GM13976 (cell line): ENCODE measurements at regions not wholly inside any gene's neighbourhood (a gene's known extent, or its start where the extent isn't known, plus 50 kb on each side); places are given as distances from the start of the nearest gene placed in this dataset.

Source experiments
- DNase-seq: peaks from one replicate; pipeline ENCODE4 v3.0.0; 2012; ENCODE audit warnings: low spot score
- in situ Hi-C: fragments of 300-500 bp; cut with MboI; formaldehyde crosslinking; loops from one replicate; pipeline ENCODE4 v1.12.0; 2022; ENCODE audit warnings: low sequenced_read_pairs, mixed read lengths, inconsistent platforms; ENCODE audit not compliant: unreplicated experiment
- TF ChIP-seq, protein P1 (sequence below): IDR thresholded peaks from 2 replicates; pipeline ENCODE4 v1.5.1; 2012; ENCODE audit warnings: borderline replicate concordance, mild to moderate bottlenecking; ENCODE audit not compliant: insufficient read depth; ENCODE audit errors: extremely low read depth, missing control alignments, control extremely low read depth

GRCh38 chr15:70320482-70320881, 222.8 kb upstream of the TLE3 start:
- in situ Hi-C loops, result no loop called here
- TF ChIP-seq, protein P1, sequence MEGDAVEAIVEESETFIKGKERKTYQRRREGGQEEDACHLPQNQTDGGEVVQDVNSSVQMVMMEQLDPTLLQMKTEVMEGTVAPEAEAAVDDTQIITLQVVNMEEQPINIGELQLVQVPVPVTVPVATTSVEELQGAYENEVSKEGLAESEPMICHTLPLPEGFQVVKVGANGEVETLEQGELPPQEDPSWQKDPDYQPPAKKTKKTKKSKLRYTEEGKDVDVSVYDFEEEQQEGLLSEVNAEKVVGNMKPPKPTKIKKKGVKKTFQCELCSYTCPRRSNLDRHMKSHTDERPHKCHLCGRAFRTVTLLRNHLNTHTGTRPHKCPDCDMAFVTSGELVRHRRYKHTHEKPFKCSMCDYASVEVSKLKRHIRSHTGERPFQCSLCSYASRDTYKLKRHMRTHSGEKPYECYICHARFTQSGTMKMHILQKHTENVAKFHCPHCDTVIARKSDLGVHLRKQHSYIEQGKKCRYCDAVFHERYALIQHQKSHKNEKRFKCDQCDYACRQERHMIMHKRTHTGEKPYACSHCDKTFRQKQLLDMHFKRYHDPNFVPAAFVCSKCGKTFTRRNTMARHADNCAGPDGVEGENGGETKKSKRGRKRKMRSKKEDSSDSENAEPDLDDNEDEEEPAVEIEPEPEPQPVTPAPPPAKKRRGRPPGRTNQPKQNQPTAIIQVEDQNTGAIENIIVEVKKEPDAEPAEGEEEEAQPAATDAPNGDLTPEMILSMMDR, result no peak
- DNase-seq, result no peak

- TF ChIP-seq, protein P1, result no peak
Measured at GRCh38 chr15:70320077-70320476, 222.4 kb upstream of the TLE3 start.

GRCh38 chr15:70319466-70319865, 221.7 kb upstream of the TLE3 start:
- TF ChIP-seq, protein P1, result no peak
- DNase-seq, result peak; percentile 49
- in situ Hi-C loops, result no loop called here

More at GRCh38 chr15:70320077-70320476, 222.4 kb upstream of the TLE3 start:
- in situ Hi-C loops, result no loop called here
- no peak for DNase-seq

DNA sequence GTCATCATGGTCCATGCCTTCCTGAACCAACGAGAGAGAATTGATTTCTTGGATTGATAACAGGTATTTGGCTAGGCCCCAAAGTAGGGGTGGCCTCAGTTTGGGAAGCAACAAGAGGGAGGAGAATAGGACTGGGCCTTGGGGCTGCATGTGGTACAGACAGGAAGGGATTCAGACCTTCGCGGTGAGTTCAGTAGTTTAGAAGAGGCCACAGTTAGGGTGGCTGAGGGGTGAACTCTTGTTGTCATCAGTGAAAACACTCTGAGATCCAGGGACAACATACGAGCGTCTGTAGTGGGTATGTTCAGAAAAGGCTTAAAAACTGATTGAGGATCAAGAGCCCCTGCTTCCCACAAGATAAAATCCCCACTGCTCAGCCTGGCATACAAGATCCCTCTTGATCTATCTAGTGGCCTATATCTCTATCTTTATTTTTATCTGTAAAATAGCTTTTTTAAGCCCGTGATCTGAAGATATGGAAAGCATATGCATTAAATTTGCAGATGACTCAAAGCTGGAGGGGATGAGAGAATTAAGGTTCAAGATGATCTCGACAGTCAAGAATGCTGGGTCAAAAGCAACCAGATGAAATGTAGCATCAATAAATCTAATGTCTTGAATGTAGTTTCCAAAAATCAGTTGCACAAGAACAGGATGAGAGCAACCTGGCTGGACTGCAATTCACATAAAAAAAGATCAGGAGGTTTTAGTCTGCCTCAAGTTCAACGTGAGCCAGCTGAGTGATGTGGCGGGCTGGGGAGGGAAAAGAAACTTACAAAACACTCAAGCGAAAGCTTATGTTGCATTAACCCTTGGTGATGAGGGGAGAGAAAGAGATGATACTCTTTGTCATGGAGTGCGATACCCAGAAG, 221.1 kb upstream of the TLE3 start:
- in situ Hi-C loops, result no loop called here
- DNase-seq, result no peak
- TF ChIP-seq, protein P1, result no peak

- TF ChIP-seq, protein P1, result no peak
- in situ Hi-C loops, result no loop called here
- no peak for DNase-seq
Measured at GRCh38 chr15:70316059-70316600, 218.4 kb upstream of the TLE3 start.

GRCh38 chr15:70315431-70315830, 217.7 kb upstream of the TLE3 start:
- no peak for DNase-seq
- TF ChIP-seq, protein P1, result no peak
- in situ Hi-C loops, result no loop called here
